GM12873 (cell line): ENCODE measurements at regions not wholly inside any gene's neighbourhood (a gene's known extent, or its start where the extent isn't known, plus 50 kb on each side); places are given as distances from the start of the nearest gene placed in this dataset.

Source experiments
- TF ChIP-seq, protein P1 (sequence below): IDR thresholded peaks from 2 replicates; pipeline ENCODE4 v1.5.1; 2012; ENCODE audit warnings: low read depth, mild to moderate bottlenecking, moderate library complexity, low read length, control low read depth; ENCODE audit not compliant: insufficient read depth; ENCODE audit errors: missing control alignments

- TF ChIP-seq, protein P1, sequence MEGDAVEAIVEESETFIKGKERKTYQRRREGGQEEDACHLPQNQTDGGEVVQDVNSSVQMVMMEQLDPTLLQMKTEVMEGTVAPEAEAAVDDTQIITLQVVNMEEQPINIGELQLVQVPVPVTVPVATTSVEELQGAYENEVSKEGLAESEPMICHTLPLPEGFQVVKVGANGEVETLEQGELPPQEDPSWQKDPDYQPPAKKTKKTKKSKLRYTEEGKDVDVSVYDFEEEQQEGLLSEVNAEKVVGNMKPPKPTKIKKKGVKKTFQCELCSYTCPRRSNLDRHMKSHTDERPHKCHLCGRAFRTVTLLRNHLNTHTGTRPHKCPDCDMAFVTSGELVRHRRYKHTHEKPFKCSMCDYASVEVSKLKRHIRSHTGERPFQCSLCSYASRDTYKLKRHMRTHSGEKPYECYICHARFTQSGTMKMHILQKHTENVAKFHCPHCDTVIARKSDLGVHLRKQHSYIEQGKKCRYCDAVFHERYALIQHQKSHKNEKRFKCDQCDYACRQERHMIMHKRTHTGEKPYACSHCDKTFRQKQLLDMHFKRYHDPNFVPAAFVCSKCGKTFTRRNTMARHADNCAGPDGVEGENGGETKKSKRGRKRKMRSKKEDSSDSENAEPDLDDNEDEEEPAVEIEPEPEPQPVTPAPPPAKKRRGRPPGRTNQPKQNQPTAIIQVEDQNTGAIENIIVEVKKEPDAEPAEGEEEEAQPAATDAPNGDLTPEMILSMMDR: no peak
Observed at GRCh38 chr13:85592211-85592610, 207.0 kb downstream of the SLITRK6 start.

- TF ChIP-seq, protein P1: no peak
Observed at GRCh38 chr13:85590231-85590931, 208.8 kb downstream of the SLITRK6 start.

DNA sequence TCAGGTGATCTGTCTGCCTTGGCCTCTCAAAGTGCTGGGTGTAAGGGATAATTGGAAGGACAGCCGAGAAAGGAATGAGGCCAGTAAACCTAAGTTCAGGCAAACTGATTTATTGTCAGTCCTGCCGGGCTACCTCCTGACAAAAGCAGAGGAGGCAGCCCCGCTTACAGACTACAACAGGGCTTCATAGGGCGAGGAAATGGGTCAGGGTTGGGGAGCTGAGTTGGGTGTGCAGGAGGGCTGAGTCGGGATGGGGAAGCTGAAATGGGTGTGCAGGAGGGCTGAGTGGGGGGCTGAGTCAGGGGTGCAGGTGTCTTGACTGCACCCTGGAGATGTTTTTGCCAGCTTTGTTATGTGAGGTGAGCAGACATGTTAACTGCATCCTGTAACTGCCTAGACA lies 210.2 kb downstream of the SLITRK6 start:
- TF ChIP-seq, protein P1: no peak

- TF ChIP-seq, protein P1: no peak
Observed at GRCh38 chr13:85588359-85588758, 210.9 kb downstream of the SLITRK6 start.

DNA sequence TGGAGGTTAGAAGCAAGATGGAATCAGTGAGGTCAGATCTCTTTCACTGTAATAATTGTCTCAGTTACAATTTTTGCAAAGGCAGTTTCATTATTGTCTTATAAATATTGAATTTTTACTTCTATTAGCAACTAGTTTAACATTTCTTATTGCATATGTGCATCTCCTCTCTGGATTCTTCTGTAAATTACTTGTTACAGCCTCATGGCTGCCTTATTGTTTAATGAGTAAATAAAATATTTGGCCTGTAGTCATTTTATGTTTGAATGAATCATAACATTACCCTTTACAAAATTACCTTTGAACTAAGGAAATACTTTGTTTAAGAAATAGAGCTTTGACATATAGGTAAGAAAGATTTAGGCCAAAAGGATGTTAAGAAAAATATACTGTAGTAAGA lies 212.4 kb downstream of the SLITRK6 start:
- TF ChIP-seq, protein P1: no peak

DNA sequence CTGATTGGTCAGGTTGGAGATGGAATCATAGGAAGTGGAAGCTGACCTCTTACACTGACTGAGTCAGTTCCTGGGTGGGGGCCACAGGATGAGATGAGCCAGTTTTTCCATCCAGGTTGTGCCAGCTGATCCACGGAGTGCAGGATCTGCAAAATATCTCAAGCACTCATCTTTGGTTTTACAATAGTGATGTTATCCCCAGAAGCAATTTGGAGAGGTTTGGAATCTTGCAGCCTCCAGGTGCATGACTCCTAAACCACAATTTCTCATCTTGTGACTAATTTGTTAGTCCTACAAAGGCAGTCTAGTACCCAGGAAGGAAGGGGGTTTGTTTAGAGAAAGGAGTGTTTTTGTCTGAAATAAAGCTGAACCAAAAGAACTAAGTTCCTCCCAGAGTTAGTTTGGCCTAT lies 212.8 kb downstream of the SLITRK6 start:
- TF ChIP-seq, protein P1: no peak

- TF ChIP-seq, protein P1: no peak
Observed at GRCh38 chr13:85582890-85583289, 216.3 kb downstream of the SLITRK6 start.

DNA sequence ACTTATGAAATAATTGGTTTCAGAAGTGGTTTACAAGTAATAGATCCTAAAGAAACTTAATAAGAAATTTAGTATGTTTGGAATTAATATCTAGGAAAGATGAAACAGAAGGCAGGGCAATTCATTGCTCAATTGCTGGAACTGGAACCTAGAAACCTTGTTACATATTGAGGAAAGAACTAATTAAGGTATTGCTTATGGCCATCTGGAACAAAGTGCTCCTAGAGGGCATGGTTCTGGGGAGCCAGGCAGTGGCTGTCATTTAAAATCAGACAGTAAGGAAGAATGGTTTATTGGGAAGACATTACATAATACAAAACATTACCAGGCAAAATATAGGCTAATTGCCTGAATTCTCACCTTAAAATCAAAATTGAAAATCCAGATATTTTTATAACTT lies 224.1 kb downstream of the SLITRK6 start:
- TF ChIP-seq, protein P1: no peak
